NCI-H524 (cell line): ENCODE measurements at regions not wholly inside any gene's neighbourhood (a gene's known extent, or its start where the extent isn't known, plus 50 kb on each side); places are given as distances from the start of the nearest gene placed in this dataset.
"Not testable (repeated sequence)": the region's sequence is repeated elsewhere in the genome, so short reads cannot be mapped to it uniquely, and the experiment has no call there.

Experiments used
- DNase-seq, 2 experiments: peaks; one replicate each; lab custom pipeline; 2025; lab: John Stamatoyannopoulos, UW

GRCh38 chr21:33121715-33122475 lies 52.0 kb downstream of the OLIG1 start:
- peak; percentile 63 to 86 for DNase-seq

DNA sequence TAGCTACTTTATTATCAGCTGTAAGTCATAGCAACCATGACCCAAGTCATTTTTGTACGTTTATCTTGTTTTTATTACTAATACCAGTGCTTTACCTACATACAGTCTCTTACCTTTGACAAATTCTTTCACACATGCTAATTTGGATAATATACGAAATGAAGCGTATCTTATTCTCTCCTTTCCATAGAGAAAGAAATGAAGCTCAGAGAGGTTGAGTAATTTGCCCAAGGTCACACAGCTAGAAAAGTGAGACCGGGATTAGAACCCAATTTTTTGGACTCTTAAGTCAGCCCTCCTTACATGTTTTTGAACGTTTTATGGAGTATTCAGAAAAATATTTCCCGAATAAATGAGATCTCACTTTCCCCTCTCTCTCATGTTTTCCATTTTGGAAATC lies 52.6 kb downstream of the OLIG1 start:
- DNase-seq: no peak

DNA sequence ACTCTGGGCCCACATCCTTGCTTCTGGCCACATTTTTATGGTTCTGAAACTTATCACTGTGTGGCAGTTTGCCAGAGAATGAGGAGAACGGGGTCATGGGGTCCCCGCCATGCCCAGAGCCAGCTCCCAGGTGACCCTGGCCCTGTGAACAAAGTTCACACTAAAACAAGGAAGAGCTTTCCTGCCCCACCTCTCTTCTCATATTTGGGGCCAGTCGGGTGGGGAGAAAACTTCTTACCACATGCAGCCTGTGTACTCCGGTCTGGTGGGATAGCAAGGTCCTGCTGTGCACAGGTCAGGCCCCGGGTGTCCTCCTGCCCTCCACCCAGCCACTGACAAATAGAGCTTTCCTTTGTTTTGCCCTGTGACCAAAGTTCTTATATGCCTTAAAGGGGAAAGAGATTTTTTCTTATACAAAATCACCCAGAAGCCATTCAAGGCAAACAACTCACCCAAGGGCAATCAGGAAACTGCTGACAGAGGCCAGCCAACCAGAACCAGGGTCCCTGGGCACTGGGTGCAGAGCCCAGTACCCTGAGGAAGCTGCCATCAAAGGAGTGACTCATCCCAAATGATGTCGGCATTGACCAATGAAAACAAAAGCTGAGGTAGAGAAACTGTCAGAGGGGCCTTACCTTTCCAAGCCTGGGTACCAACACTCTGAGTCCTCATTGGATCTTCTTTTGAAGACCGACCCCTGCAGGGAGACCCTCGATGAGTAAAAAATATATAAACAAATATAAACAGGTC lies 53.6 kb downstream of the OLIG1 start:
- no peak for DNase-seq

GRCh38 chr21:33124889-33125288 lies 54.9 kb downstream of the OLIG1 start:
- DNase-seq: no peak

- peak; percentile 76 to 85 for DNase-seq
These were observed 55.9 kb downstream of the OLIG1 start for GRCh38 chr21:33125680-33126375.

GRCh38 chr21:33126569-33126968 lies 56.6 kb downstream of the OLIG1 start:
- peak in 1 of 2 experiments; percentile 43 for DNase-seq

- DNase-seq: peak; percentile 95 to 97
These were observed 57.4 kb downstream of the OLIG1 start for GRCh38 chr21:33127154-33127867.

DNA sequence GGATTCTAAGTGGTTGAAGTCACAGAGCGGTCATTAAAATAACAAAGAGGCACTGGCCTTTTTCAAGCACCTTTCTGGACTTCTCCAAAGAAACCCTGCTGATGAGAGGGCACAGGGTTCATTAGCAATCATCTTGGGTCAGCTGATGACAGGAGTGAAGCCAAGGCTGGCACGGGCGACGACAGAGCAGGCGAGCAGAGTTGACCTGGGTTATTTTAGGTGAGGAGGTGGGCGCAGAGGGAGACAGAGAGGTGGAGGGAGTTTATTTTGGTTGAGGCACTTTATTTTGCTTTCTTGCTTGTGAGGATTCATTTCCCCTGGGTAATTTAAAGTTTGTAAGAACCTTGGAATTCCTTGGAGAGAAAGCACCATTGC lies 57.9 kb downstream of the OLIG1 start:
- no peak for DNase-seq

- DNase-seq: no peak
These were observed 58.6 kb downstream of the OLIG1 start for GRCh38 chr21:33128538-33128937.

DNA sequence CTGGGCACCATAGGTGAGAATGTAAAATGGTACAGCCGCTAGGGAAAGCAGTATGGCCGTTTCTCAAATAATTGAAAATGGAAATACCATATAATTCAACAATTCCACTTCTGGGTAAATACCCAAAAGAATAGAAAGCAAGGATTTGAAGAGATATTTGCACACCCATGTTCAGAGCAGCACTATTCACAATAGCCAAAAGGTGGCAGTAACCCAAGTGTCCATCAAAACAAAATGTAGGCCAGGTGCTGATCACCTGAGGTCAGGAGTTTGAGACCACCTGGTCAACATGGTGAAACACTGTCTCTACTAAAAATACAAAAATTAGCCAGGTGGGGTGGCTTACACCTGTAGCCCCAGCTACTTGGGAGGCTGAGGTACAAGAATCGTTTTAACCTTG lies 62.1 kb downstream of the OLIG1 start:
- DNase-seq: no peak

- peak; percentile 100 for DNase-seq
These were observed 64.0 kb downstream of the OLIG1 start for GRCh38 chr21:33133892-33134291.

DNA sequence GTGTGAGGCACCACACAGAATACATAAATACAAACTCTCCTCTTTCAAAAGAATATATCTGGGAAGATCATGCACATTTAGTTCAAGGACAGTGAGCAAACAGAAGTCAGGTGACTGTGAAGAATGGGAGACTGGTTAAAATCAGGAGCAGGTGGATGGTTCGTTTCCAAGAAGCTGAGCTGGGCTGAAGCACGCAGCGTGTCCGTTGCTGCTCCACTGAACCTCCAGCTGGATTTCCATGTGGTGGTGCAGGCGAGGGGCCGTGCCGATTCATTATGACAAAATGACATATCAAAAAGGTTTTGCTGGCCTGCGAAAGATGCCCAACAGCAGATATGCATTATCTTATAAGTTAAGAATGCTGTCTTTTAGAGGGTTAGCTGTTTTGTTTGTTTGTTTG lies 66.0 kb downstream of the OLIG1 start:
- DNase-seq: peak; percentile 58 to 76

DNA sequence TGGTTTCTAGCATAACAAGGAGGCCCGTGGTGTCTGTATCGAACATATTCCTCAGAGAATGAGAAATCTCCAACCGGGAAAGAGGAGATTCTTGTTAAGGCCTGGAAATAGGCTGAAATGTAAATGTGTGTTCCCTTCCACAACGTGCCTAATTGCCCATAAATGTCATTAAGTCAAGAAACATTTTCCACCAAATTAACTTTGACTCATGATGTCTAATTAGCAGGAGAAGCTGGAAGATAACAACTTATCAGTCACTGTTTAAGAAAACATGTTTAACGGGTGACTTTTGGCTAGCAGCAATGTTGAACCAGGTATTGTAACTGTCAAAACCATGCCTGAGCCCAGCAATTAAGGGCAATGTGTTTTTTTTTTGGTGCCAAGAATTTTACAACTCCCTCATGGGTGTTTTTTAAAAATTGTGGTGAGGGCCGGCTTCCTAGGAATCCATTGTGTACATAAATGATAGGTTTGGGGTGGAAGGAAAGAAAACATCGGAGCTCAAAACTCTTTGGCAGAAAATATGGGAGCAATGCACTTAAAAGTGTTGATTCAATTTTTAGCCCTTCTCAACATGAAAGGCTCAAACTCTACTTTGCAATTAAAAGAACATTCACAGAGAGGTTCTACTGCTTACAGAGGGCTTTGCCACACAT lies 67.0 kb downstream of the OLIG1 start:
- DNase-seq: no peak

DNA sequence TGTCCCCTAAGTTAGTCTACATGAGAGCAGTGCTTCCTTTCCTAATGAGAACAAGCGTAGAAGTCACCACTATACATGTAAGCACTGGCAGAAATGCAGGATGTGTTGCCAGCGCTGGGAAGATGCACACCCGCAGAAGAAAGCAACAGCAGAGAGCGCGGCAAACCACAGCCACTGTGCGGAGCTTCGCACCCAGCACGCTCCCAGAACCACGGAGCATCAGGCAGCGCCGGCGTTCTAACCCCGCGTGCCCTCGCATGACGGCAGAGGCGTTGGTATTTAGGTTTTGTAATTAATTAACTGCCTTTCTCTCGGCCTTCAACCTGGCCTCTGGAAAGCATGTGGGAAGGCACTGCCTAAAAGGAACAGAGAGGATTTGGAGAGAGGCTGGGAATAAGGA lies 69.1 kb downstream of the OLIG1 start:
- no peak for DNase-seq

GRCh38 chr21:33140288-33140687 lies 70.3 kb downstream of the OLIG1 start:
- DNase-seq: no peak

DNA sequence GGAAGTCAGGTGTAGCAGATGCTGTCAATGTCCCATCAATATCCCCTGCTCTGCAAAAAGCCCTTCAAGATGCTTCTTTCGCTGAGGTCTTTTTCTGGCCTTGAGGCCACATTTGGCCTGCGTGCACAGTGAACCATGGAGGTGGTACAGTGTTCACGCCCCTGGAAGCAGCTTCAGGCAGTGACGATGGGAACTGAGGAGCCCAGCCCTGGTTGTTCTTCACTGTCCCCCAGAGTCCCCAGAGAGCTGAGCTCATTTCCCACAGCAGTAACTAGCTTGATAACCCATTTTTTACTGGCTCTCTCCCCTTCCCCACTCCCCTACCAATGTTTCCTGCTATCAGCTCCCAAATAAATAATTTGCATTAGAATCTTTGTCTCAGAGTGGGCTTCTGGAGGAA lies 76.5 kb downstream of the OLIG1 start:
- no peak for DNase-seq

GRCh38 chr21:33149181-33149580 lies 79.2 kb downstream of the OLIG1 start:
- peak; percentile 97 to 99 for DNase-seq

DNA sequence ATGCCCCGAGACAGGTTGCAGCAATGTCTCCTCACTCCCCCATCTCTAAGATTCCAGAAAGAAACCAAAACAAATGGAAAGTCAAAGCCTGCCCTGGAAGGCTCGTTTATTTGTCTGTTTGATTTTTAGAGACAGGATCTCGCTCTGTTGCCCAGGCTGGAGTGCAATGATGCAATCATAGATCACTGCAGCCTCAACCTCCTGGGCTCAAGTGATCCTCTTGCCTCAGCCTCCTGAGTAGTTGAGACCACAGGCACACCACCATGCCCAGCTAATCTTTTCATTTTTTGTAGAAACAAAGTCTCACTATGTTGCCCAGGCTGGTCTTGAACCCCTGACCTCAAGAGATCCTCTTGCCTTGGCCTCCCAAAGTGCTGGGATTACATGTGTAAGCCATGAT lies 78.8 kb upstream of the IFNAR2 start:
- DNase-seq: not testable (repeated sequence)

GRCh38 chr21:33151941-33152731 lies 77.6 kb upstream of the IFNAR2 start:
- peak; percentile 86 to 91 for DNase-seq

DNA sequence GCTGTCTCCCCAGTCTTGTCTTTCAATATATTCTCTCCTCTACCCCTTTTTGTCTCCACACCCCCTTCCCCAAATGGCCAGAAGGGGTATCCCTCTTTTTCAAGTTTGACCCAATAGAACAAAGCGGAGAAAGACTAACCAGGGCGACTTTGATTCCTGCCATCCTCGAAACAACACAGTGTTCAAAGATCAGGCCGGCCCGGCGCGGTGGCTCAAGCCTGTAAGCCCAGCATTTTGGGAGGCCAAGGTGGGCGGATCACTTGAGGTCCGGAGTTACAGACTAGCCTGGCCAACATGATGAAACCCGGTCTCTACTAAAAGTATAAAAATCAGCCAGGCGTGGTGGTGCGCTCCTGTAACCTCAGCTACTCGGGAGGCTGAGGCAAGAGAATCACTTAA lies 77.0 kb upstream of the IFNAR2 start:
- DNase-seq: no peak

DNA sequence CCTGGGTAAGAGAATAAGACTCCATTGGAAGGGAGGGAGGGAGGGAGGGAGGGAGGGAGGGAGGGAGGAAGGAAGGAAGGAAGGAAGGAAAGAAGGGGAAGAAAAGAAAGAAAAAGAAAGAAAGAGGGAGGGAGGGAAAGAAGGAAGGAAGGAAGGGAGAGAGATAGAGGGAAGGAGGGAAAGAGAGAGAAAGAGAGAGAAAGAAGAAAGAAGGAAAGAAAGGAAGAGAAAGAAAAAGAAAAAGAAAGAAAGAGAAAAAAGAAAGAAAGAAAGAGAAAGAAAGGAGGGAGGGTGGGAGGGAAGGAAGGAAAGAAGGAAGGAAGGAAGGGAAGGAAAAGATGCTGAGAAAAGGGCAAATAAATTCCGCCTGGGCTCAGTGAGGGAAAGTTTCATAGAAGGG lies 74.7 kb upstream of the IFNAR2 start:
- no peak for DNase-seq
